ENCODE measurements at regions not wholly inside any gene's neighbourhood (a gene's known extent, or its start where the extent isn't known, plus 50 kb on each side); places are given as distances from the start of the nearest gene placed in this dataset.
"Not testable (repeated sequence)": the region's sequence is repeated elsewhere in the genome, so short reads cannot be mapped to it uniquely, and the experiment has no call there.

- TF ChIP-seq TCF7 (CRISPR knock-in tag; IDR thresholded peaks at IDR 0.05; ENCODE audit: low read depth); E2F4 (CRISPR knock-in tag; IDR thresholded peaks at IDR 0.05; ENCODE audit: borderline replicate concordance, low read depth); ERG (CRISPR knock-in tag; IDR thresholded peaks at IDR 0.05); MAX (CRISPR knock-in tag; IDR thresholded peaks at IDR 0.05); ZBTB21 (CRISPR knock-in tag; IDR thresholded peaks at IDR 0.05; ENCODE audit: borderline replicate concordance): not testable (repeated sequence)
Measured at GRCh38 chr9:62830829-62831459, 1641.1 kb downstream of the SPATA31A7 start.
